ENCODE measurements at regions not wholly inside any gene's neighbourhood (a gene's known extent, or its start where the extent isn't known, plus 50 kb on each side); places are given as distances from the start of the nearest gene placed in this dataset.

DNA sequence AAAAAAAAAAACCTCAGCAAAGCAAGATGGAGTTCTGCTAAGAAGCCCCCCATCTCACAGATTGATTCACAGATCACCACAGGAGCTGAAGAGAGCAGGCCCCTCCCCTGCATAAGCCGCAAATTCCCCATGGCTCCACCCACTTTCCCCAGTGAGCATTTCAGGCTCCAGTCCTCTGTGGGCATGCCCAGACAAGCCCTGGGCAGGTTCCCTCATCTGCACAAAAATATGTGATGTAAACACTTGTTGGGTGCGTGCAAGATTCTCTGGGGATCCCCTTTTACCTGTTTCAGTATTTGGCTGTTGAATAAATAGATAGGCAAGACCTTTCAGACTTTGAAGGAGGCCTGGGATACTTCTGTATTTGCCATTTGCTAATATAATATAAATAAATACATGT is 514.3 kb downstream of the PCDH7 start:
- H3K4me3 ChIP-seq (replicated peaks in 1 of 2; ENCODE audit: low read depth in 1 of 2, low read length in 2 of 2), result no peak overlapping the region
- H3K79me2 ChIP-seq (ENCODE audit: insufficient read depth, low read length), result no peaks in the 10 kb centered on the region
- no TSS peak for BruUV-seq (replicated peaks)
- ATAC-seq (peak; percentile 71), DNase-seq (ENCODE audit: low read depth, low spot score) (peak; percentile 45)
- intact Hi-C loops (cut with micrococcal nuclease), result loop anchor here (10.0 kb wide), 2 partner anchors 480 to 520 kb away; no protein-coding TSS in a partner anchor
- peak overlapping the region; percentile 20 for H3K9ac ChIP-seq (ENCODE audit: low read length)
- peak overlapping the region; percentile 89 for H3K27ac ChIP-seq (ENCODE audit: low read depth, low read length)
- H2AFZ ChIP-seq (ENCODE audit: low read depth, low read length, poor library complexity, severe bottlenecking), result no peak overlapping the region
- TF ChIP-seq JUND (IDR thresholded peaks at IDR 0.05) (no peak), YY1 (IDR thresholded peaks at IDR 0.05; ENCODE audit: extremely low read depth, insufficient replicate concordance, low read depth, low read length) (no peak), ZNF274 (IDR thresholded peaks at IDR 0.05; ENCODE audit: low read depth, low read length) (no peak), ZFX (IDR thresholded peaks at IDR 0.05) (no peak), CEBPB (IDR thresholded peaks at IDR 0.05; ENCODE audit: low read depth) (peak; percentile 51), POLR2AphosphoS5 (IDR thresholded peaks at IDR 0.05; ENCODE audit: low read depth, low read length) (peak; percentile 36; the same call in 1 of the 2 replicates)
- TF ChIP-seq, protein P1, sequence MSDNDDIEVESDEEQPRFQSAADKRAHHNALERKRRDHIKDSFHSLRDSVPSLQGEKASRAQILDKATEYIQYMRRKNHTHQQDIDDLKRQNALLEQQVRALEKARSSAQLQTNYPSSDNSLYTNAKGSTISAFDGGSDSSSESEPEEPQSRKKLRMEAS (IDR thresholded peaks at IDR 0.05), result peak; percentile 31; the same call in 1 of the 2 replicates
- no peaks in the 10 kb centered on the region for H3K36me3 ChIP-seq (ENCODE audit: control insufficient read depth in 1 of 2, insufficient read depth in 2 of 2, low read length in 2 of 2)
- ChIA-PET POLR2A (interaction anchor here (0.6 to 0.7 kb wide), 2 partner anchors 185 to 477 kb away, joined by 3 read pairs; no protein-coding TSS in a partner anchor), RAD21 (ENCODE audit: low non-redundant PET in 1 of 2, low total read pairs in 2 of 2, uncharacterized antibody in 2 of 2, unreplicated experiment in 2 of 2) (no interaction called here), CTCF (no interaction called here)
- H3K4me1 ChIP-seq (ENCODE audit: control insufficient read depth in 1 of 2, insufficient read depth in 2 of 2, low read length in 2 of 2), result peaks cover 52 to 66% of the 10 kb centered on the region in 2 experiments
- no peaks in the 10 kb centered on the region for H3K9me2 ChIP-seq (ENCODE audit: insufficient read depth)
- H4K20me1 ChIP-seq (ENCODE audit: insufficient read depth), result no peaks in the 10 kb centered on the region
- H3K4me2 ChIP-seq (ENCODE audit: low read length), result peak overlapping the region; percentile 40
- no peaks in the 10 kb centered on the region for H3K27me3 ChIP-seq (ENCODE audit: insufficient read depth, low read length)
- no peaks in the 10 kb centered on the region for H3K9me3 ChIP-seq (ENCODE audit: control insufficient read depth in 1 of 2, insufficient read depth in 1 of 2, low read depth in 1 of 2, low read length in 2 of 2)

DNA sequence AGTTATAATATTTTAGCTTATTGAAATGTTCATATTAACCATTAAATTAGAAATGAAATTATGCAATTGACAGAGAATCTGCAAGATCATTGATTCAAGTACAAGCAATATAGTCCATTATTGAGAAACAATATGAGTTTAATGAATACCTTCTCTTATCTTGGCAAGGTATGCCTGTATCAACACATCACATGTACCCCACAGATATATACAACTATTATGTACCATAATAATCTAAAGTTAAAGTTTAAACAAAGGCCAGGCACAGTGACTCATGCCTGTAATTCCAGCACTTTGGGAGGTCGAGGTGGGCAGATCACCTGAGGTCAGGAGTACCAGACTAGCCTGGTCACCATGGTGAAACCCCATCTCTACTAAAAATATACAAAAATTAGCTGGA is 514.7 kb downstream of the PCDH7 start:
- H3K36me3 ChIP-seq (ENCODE audit: control insufficient read depth in 1 of 2, insufficient read depth in 2 of 2, low read length in 2 of 2), result no peaks in the 10 kb centered on the region
- ATAC-seq, result no peak

More for the DNA sequence above, 514.7 kb downstream of the PCDH7 start:
- ChIA-PET CTCF (no interaction called here), POLR2A (interaction anchor here (0.6 kb wide), 1 partner anchor 185 kb away, joined by 3 read pairs; no protein-coding TSS in a partner anchor), RAD21 (ENCODE audit: low non-redundant PET in 1 of 2, low total read pairs in 2 of 2, uncharacterized antibody in 2 of 2, unreplicated experiment in 2 of 2) (no interaction called here)
- H4K20me1 ChIP-seq (ENCODE audit: insufficient read depth), result no peaks in the 10 kb centered on the region
- H3K9ac ChIP-seq (ENCODE audit: low read length), result peak overlapping the region; percentile 20
- peak overlapping the region; percentile 40 for H3K4me2 ChIP-seq (ENCODE audit: low read length)
- no peak overlapping the region for H2AFZ ChIP-seq (ENCODE audit: low read depth, low read length, poor library complexity, severe bottlenecking)
- BruUV-seq (replicated peaks), result TSS peak; percentile 60
- peak overlapping the region; percentile 89 for H3K27ac ChIP-seq (ENCODE audit: low read depth, low read length)
- peaks cover 56 to 70% of the 10 kb centered on the region in 2 experiments for H3K4me1 ChIP-seq (ENCODE audit: control insufficient read depth in 1 of 2, insufficient read depth in 2 of 2, low read length in 2 of 2)
- H3K79me2 ChIP-seq (ENCODE audit: insufficient read depth, low read length), result no peaks in the 10 kb centered on the region
- H3K27me3 ChIP-seq (ENCODE audit: insufficient read depth, low read length), result no peaks in the 10 kb centered on the region
- H3K9me3 ChIP-seq (ENCODE audit: control insufficient read depth in 1 of 2, insufficient read depth in 1 of 2, low read depth in 1 of 2, low read length in 2 of 2), result no peaks in the 10 kb centered on the region
- intact Hi-C loops (cut with micrococcal nuclease), result loop anchor here (5.0 to 10.0 kb wide), 5 partner anchors 148 to 520 kb away; no protein-coding TSS in a partner anchor
- no peaks in the 10 kb centered on the region for H3K9me2 ChIP-seq (ENCODE audit: insufficient read depth)
- TF ChIP-seq RAD21 (IDR thresholded peaks at IDR 0.05; ENCODE audit: low read depth) (no peak; the same call in 1 of the 2 replicates), ELF1 (IDR thresholded peaks at IDR 0.05; ENCODE audit: borderline replicate concordance, low read depth) (no peak), JUND (IDR thresholded peaks at IDR 0.05) (no peak), FOSL1 (IDR thresholded peaks at IDR 0.05; ENCODE audit: low read depth) (no peak), EZH2 (IDR thresholded peaks at IDR 0.05) (no peak), ZNF274 (IDR thresholded peaks at IDR 0.05; ENCODE audit: low read depth, low read length) (no peak), EZH2phosphoT487 (IDR thresholded peaks at IDR 0.05; ENCODE audit: borderline replicate concordance) (no peak), EGR1 (IDR thresholded peaks at IDR 0.05; ENCODE audit: low read depth) (no peak), POLR2A (IDR thresholded peaks at IDR 0.05; ENCODE audit: borderline replicate concordance, extremely low read depth, insufficient read depth, insufficient read length) (no peak), ZFX (IDR thresholded peaks at IDR 0.05) (no peak)
- TF ChIP-seq, protein P2, sequence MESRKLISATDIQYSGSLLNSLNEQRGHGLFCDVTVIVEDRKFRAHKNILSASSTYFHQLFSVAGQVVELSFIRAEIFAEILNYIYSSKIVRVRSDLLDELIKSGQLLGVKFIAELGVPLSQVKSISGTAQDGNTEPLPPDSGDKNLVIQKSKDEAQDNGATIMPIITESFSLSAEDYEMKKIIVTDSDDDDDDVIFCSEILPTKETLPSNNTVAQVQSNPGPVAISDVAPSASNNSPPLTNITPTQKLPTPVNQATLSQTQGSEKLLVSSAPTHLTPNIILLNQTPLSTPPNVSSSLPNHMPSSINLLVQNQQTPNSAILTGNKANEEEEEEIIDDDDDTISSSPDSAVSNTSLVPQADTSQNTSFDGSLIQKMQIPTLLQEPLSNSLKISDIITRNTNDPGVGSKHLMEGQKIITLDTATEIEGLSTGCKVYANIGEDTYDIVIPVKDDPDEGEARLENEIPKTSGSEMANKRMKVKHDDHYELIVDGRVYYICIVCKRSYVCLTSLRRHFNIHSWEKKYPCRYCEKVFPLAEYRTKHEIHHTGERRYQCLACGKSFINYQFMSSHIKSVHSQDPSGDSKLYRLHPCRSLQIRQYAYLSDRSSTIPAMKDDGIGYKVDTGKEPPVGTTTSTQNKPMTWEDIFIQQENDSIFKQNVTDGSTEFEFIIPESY (IDR thresholded peaks at IDR 0.05; ENCODE audit: extremely low read depth, insufficient replicate concordance, low read length), result no peak
- no peak for DNase-seq (ENCODE audit: low read depth, low spot score)
- H3K4me3 ChIP-seq (replicated peaks in 1 of 2; ENCODE audit: low read depth in 1 of 2, low read length in 2 of 2), result no peak overlapping the region

Measured in HCT116 (cell line).